HFF-Myc (cell line): ENCODE measurements at regions not wholly inside any gene's neighbourhood (a gene's known extent, or its start where the extent isn't known, plus 50 kb on each side); places are given as distances from the start of the nearest gene placed in this dataset.

ENCODE experiments used
- DNase-seq: peaks from one replicate; pipeline ENCODE4 v3.0.0-alpha.2; 2011; ENCODE audit warnings: low read depth; ENCODE audit errors: extremely low read depth
- H3K4me3 ChIP-seq: replicated peaks from 2 replicates; pipeline ENCODE4 v1.5.1; 2011; ENCODE audit warnings: low read depth, mild to moderate bottlenecking, control low read depth, low read length
- TF ChIP-seq, protein P1 (sequence below): IDR thresholded peaks from 2 replicates; pipeline ENCODE4 v1.5.1; 2012; ENCODE audit warnings: mild to moderate bottlenecking, low read depth, low read length, control low read depth; ENCODE audit errors: missing control alignments

DNA sequence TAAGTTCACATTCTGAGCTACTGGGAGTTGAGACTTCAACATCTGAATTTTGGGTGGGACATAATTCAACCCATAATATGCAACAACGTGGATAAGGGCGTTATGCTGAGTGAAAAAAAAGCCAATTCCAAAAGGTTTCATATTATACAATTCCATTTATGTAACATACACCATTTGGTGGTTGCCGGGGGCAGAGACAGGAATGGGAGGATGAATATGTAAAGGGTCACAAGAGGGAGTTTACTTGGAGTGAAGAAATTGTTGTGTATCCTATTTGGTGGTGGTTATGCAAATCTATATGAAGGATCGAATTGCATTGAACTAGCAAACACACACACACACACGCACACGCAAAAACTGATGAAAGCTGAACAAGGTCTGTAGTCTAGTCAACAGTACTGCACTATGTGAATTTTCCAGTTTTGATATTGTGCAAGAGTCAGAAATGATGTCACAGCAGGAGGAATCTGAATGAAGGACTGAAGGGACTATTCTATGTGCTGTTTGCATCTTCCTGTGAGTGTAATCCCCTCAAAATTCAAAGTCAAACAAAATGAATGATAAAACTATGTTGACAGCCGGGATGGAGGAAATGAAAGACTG, 249.2 kb upstream of the HABP2 start:
- TF ChIP-seq, protein P1, sequence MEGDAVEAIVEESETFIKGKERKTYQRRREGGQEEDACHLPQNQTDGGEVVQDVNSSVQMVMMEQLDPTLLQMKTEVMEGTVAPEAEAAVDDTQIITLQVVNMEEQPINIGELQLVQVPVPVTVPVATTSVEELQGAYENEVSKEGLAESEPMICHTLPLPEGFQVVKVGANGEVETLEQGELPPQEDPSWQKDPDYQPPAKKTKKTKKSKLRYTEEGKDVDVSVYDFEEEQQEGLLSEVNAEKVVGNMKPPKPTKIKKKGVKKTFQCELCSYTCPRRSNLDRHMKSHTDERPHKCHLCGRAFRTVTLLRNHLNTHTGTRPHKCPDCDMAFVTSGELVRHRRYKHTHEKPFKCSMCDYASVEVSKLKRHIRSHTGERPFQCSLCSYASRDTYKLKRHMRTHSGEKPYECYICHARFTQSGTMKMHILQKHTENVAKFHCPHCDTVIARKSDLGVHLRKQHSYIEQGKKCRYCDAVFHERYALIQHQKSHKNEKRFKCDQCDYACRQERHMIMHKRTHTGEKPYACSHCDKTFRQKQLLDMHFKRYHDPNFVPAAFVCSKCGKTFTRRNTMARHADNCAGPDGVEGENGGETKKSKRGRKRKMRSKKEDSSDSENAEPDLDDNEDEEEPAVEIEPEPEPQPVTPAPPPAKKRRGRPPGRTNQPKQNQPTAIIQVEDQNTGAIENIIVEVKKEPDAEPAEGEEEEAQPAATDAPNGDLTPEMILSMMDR, result no peak
- no peak for DNase-seq
- no peak overlapping the region for H3K4me3 ChIP-seq

DNA sequence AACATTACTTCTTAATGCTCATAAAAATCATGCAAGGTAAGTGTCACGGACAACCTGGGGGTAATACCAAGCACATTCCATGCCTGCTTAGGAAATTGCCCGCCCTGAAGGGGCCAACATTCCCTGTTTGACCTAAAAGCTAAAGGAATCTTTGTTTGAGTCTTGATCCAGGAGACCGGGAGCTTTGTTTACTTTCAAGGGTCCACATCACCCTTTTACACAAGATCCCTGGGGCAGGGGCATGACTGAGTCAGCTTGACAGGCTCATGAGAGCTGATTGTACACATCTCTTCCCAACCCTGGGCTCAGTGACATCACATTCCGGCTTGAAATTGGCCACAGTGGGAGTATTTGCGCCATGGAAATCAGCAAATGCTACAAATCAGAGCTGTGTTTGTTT, 248.1 kb upstream of the HABP2 start:
- no peak overlapping the region for H3K4me3 ChIP-seq
- no peak for DNase-seq
- TF ChIP-seq, protein P1, result no peak

DNA sequence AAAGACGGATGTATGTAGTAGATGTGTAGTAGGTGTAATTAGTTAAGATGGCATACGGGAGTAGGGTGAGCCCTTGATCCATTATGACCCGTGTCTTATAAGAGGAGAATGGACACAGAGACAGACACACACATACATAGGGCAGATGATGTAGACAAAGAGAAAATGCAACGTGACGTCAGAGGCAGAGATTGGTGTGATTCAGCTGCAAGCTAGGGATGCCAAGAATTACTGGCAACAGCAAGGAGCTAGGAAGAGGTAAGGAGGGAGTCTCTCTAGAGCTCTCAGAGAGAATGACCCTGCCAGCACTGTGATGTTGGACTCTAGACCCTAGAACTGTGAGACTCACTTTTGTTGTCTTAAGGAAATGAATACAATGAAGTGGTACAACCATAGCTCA, 247.0 kb upstream of the HABP2 start:
- TF ChIP-seq, protein P1, result no peak

DNA sequence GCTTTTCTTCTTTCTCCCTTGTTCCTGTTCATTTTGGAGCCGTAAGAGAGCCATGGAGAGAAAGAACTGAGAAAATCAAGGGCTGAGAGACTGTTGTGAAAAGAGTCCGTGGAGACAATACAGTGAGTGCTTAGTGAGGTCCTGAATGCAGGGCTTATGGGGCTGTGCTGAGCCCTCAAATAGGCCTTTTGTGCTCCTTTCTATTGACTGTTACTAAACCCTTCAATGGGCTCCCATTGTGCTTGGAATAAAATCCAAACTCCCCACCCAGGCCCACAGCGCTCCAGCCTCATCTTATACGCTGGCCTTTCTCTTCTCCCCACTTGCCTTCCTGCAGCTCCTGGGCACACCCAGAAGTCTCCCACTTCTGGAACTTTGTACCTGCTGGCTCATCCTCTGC, 243.1 kb upstream of the HABP2 start:
- H3K4me3 ChIP-seq, result no peak overlapping the region
- no peak for DNase-seq
- TF ChIP-seq, protein P1, result no peak

More for the DNA sequence above, 247.0 kb upstream of the HABP2 start:
- DNase-seq, result no peak
- no peak overlapping the region for H3K4me3 ChIP-seq

DNA sequence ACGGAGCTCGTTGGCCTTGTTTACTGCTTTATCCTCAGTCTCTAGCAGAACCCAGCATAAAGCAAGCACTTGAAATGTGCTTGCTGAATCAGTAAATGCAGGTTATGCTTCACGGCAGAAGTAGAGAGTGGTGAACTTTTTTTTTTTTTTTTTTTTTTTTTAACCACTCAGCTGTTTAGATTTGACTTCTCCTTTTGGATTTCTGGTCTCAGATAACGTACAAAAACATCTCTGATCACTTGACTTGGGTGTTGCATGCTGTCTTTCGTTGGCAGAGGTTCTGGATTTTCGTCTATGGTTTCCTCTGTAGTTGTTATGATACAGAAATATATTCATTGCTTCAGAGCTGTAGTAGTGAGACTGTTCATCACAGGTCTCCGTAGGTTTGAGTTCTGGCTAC, 242.5 kb upstream of the HABP2 start:
- TF ChIP-seq, protein P1, result no peak
- DNase-seq, result no peak
- no peak overlapping the region for H3K4me3 ChIP-seq

DNA sequence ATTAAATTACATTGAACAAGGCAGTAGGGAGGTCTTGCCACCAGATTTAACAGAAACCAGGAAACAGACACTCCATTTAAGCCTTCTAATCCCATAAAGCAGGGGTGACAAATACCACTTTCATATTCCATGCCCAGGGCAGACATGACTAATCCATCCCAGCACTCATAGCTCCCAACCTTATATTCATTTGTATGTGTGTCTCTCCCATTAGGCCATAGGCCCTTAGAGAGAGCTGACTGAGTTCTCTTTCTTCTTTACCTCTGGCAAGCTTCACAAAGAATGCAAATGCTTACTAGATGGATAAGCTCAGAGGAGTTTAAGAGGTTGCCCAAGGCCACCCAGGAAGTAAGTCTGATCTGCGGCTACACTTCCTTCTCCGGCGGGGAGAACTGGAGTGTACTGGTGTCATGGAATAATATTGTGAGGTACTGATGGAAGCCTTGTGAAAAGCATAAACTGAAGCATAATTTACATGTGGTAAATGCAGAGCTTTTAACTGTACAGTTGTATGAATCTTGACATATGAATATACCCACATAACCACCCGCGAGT, 239.7 kb upstream of the HABP2 start:
- H3K4me3 ChIP-seq, result no peak overlapping the region
- DNase-seq, result no peak
- TF ChIP-seq, protein P1, result no peak

DNA sequence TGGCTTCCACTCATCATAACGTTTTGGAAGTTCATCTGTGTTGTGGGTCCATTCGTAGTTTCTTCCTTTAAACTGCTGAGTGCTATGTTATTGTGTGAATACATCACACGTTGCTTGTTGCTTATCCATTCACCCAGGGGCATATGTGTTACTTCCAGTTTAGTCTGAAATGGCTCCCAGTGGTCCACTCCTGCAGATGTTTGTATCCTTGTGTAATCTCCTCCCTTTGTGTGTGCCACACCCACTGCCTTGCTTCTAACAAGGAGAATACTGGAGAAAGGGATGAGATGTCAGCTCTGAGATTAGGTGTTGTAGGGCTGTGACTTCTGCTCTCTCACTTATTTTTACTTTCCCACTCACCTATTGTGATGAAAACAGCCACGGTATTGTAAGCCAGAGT, 239.1 kb upstream of the HABP2 start:
- H3K4me3 ChIP-seq, result no peak overlapping the region
- TF ChIP-seq, protein P1, result no peak
- DNase-seq, result no peak
